IPS-11a (cell line): ENCODE measurements at regions not wholly inside any gene's neighbourhood (a gene's known extent, or its start where the extent isn't known, plus 50 kb on each side); places are given as distances from the start of the nearest gene placed in this dataset.
"Not testable (repeated sequence)": the region's sequence is repeated elsewhere in the genome, so short reads cannot be mapped to it uniquely, and the experiment has no call there.

Experiments used
- H3K4me3 ChIP-seq: one replicate; pipeline ENCODE4 v1.5.1; 2013; ENCODE audit warnings: low read depth, low read length, control low read depth

- no peak overlapping the region for H3K4me3 ChIP-seq
Measured at GRCh38 chr2:136715146-136715545, 50.2 kb upstream of the THSD7B start.

GRCh38 chr2:136714452-136714951, 50.8 kb upstream of the THSD7B start:
- H3K4me3 ChIP-seq, result no peak overlapping the region

GRCh38 chr2:136713739-136714138, 51.6 kb upstream of the THSD7B start:
- H3K4me3 ChIP-seq, result no peak overlapping the region

- no peak overlapping the region for H3K4me3 ChIP-seq
Measured at GRCh38 chr2:136705336-136705735, 60.0 kb upstream of the THSD7B start.

GRCh38 chr2:136703214-136703613, 62.1 kb upstream of the THSD7B start:
- H3K4me3 ChIP-seq, result no peak overlapping the region

- H3K4me3 ChIP-seq, result no peak overlapping the region
Measured at GRCh38 chr2:136696438-136696837, 68.9 kb upstream of the THSD7B start.

GRCh38 chr2:136693966-136694365, 71.4 kb upstream of the THSD7B start:
- no peak overlapping the region for H3K4me3 ChIP-seq

- not testable (repeated sequence) for H3K4me3 ChIP-seq
Measured at GRCh38 chr2:136680079-136680478, 85.3 kb upstream of the THSD7B start.

- no peak overlapping the region for H3K4me3 ChIP-seq
Measured at GRCh38 chr2:136665736-136666135, 99.6 kb upstream of the THSD7B start.

GRCh38 chr2:136664713-136665405, 100.5 kb upstream of the THSD7B start:
- no peak overlapping the region for H3K4me3 ChIP-seq

GRCh38 chr2:136658201-136658600, 107.1 kb upstream of the THSD7B start:
- no peak overlapping the region for H3K4me3 ChIP-seq

GRCh38 chr2:136653861-136654260, 111.5 kb upstream of the THSD7B start:
- H3K4me3 ChIP-seq, result no peak overlapping the region

- no peak overlapping the region for H3K4me3 ChIP-seq
Measured at GRCh38 chr2:136651456-136652010, 113.8 kb upstream of the THSD7B start.

- H3K4me3 ChIP-seq, result no peak overlapping the region
Measured at GRCh38 chr2:136647039-136647438, 118.3 kb upstream of the THSD7B start.

GRCh38 chr2:136645236-136645828, 120.0 kb upstream of the THSD7B start:
- no peak overlapping the region for H3K4me3 ChIP-seq

GRCh38 chr2:136639651-136640050, 125.7 kb upstream of the THSD7B start:
- no peak overlapping the region for H3K4me3 ChIP-seq

- no peak overlapping the region for H3K4me3 ChIP-seq
Measured at GRCh38 chr2:136638193-136638592, 127.2 kb upstream of the THSD7B start.

- no peak overlapping the region for H3K4me3 ChIP-seq
Measured at GRCh38 chr2:136637402-136637801, 127.9 kb upstream of the THSD7B start.

- H3K4me3 ChIP-seq, result no peak overlapping the region
Measured at GRCh38 chr2:136628490-136628889, 136.9 kb upstream of the THSD7B start.

- H3K4me3 ChIP-seq, result no peak overlapping the region
Measured at GRCh38 chr2:136613096-136613495, 152.2 kb upstream of the THSD7B start.

- H3K4me3 ChIP-seq, result no peak overlapping the region
Measured at GRCh38 chr2:136612079-136612478, 153.3 kb upstream of the THSD7B start.

GRCh38 chr2:136611451-136611850, 153.9 kb upstream of the THSD7B start:
- no peak overlapping the region for H3K4me3 ChIP-seq
